ENCODE measurements at regions not wholly inside any gene's neighbourhood (a gene's known extent, or its start where the extent isn't known, plus 50 kb on each side); places are given as distances from the start of the nearest gene placed in this dataset.

- no peak for TF ChIP-seq POLR2A (IDR thresholded peaks at IDR 0.05; ENCODE audit: low read depth, low read length)
- TF ChIP-seq CTCF (conservative IDR thresholded peaks at IDR 0.05; ENCODE audit: low read depth, low read length), result no peak
- TF ChIP-seq RAD21 (IDR thresholded peaks at IDR 0.05; ENCODE audit: low read length), result no peak
- TF ChIP-seq MAZ (IDR thresholded peaks at IDR 0.05; ENCODE audit: borderline replicate concordance, low read depth, low read length), result no peak
These were observed 326.1 kb downstream of the TDRD15 start for GRCh38 chr2:21449881-21450280.

Data from IMR-90 (cell line).